Fibroblast of lung (primary cell): ENCODE measurements at regions not wholly inside any gene's neighbourhood (a gene's known extent, or its start where the extent isn't known, plus 50 kb on each side); places are given as distances from the start of the nearest gene placed in this dataset.

Experiments used
- DNase-seq, 2 donors: peaks; one replicate each; pipeline versions ENCODE4 v3.0.0 to v3.0.0-alpha.2; 2010; ENCODE audit warnings: low read depth in 2 of 2
- H2AFZ ChIP-seq: 2 replicates; pipeline ENCODE4 v1.5.1; 2012; ENCODE audit warnings: low read length, control low read depth, inconsistent platforms
- H3K27ac ChIP-seq: 2 replicates; pipeline ENCODE4 v1.5.1; 2011; ENCODE audit warnings: low read length, control low read depth; ENCODE audit not compliant: insufficient read depth
- H3K27me3 ChIP-seq: 2 replicates; pipeline ENCODE4 v1.5.1; 2011; ENCODE audit warnings: mild to moderate bottlenecking, low read length; ENCODE audit not compliant: control insufficient read depth, insufficient read depth
- H3K36me3 ChIP-seq: 2 replicates; pipeline ENCODE4 v1.5.1; 2011; ENCODE audit warnings: low read length; ENCODE audit not compliant: control insufficient read depth, insufficient read depth
- H3K4me1 ChIP-seq: 2 replicates; pipeline ENCODE4 v1.5.1; 2011; ENCODE audit warnings: low read length; ENCODE audit not compliant: control insufficient read depth, insufficient read depth; ENCODE audit errors: extremely low read depth
- H3K4me2 ChIP-seq: 2 replicates; pipeline ENCODE4 v1.5.1; 2011; ENCODE audit warnings: low read length, control low read depth; ENCODE audit not compliant: insufficient read depth; ENCODE audit errors: extremely low read depth
- H3K4me3 ChIP-seq, 4 experiments: fragments of 200-600 bp in 1 of 4; sonication (generic) in 1 of 4; replicated peaks in 1 of 4; 2 replicates each; pipeline ENCODE4 v1.5.1; 2011 to 2016; ENCODE audit warnings: low read length in 4 of 4, low read depth in 3 of 4, mild to moderate bottlenecking in 3 of 4, control low read depth in 2 of 4, inconsistent platforms in 1 of 4, mixed read lengths in 1 of 4; ENCODE audit not compliant: insufficient read depth in 1 of 4; ENCODE audit errors: control extremely low read depth in 1 of 4
- H3K79me2 ChIP-seq: 2 replicates; pipeline ENCODE4 v1.5.1; 2012; ENCODE audit warnings: mild to moderate bottlenecking, low read length, inconsistent platforms; ENCODE audit not compliant: control insufficient read depth, insufficient read depth
- H3K9ac ChIP-seq: 2 replicates; pipeline ENCODE4 v1.5.1; 2011; ENCODE audit warnings: mild to moderate bottlenecking, low read length, control low read depth; ENCODE audit not compliant: insufficient read depth
- H3K9me3 ChIP-seq: 2 replicates; pipeline ENCODE4 v1.5.1; 2012; ENCODE audit warnings: low read depth, low read length; ENCODE audit not compliant: control insufficient read depth, insufficient read depth
- H4K20me1 ChIP-seq: 2 replicates; pipeline ENCODE4 v1.5.1; 2011; ENCODE audit warnings: low read length; ENCODE audit not compliant: control insufficient read depth, insufficient read depth; ENCODE audit errors: extremely low read depth
- EZH2 ChIP-seq: IDR thresholded peaks from 2 replicates; pipeline ENCODE4 v1.5.1; 2012; ENCODE audit warnings: low read length, control low read depth, mild to moderate bottlenecking; ENCODE audit errors: missing control alignments
- TF ChIP-seq, protein P1 (sequence below), 2 donors: IDR thresholded peaks in 1 of 2; conservative IDR thresholded peaks in 1 of 2; 1 replicate in 1 of 2; 2 replicates in 1 of 2; pipeline ENCODE4 v1.5.1; 2011 to 2012; ENCODE audit warnings: low read length in 2 of 2, control low read depth in 1 of 2, inconsistent platforms in 1 of 2, low read depth in 1 of 2, mild to moderate bottlenecking in 1 of 2

DNA sequence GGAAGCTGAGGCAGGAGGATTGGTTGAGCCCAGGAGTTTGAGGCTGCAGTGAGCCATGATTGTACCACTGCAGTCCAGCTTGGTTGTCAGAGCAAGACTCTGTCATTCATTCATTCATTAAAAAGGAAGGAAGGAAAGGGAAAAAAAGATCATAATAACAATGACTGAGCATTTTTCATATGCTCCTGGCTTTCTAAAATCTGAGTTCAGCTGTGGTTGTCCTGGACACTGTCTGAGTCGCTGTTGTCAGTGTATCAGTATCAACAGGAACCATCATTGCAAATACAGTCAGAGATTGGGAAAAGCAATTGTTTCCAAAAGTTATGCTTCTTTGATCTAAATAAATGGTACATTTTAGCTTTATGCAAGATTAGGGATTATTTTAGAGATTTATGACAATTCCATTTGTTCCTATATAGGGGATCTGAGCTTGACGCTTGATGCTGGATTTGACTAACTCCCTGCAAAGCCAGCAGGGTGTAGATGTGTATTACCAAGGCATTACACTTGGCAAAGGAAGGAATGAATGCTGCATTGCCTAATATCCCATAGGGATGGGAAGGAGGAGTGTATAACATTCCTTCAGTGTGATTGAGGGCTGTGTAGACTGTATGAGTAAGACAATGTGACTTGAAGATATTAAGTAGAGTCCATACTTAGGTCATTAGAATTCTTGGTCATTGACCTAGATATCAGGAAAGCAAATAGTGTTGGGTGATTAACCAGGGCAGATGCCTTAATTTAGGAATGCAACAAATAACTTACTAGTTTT is 100.2 kb downstream of the DISP1 start:
- Histone ChIP-seq H3K4me3 (no peak overlapping the region), H4K20me1 (no peaks in the 10 kb centered on the region), H3K36me3 (no peaks in the 10 kb centered on the region), H3K79me2 (no peaks in the 10 kb centered on the region), H3K9ac (no peak overlapping the region), H3K4me2 (no peak overlapping the region), H3K27ac (peak overlapping the region; percentile 22), H3K9me3 (no peaks in the 10 kb centered on the region), H3K4me1 (peaks cover 20% of the 10 kb centered on the region), H3K27me3 (no peaks in the 10 kb centered on the region), H2AFZ (no peak overlapping the region)
- peak; percentile 79 to 82 for DNase-seq
- no peak for TF ChIP-seq EZH2
- TF ChIP-seq, protein P1, sequence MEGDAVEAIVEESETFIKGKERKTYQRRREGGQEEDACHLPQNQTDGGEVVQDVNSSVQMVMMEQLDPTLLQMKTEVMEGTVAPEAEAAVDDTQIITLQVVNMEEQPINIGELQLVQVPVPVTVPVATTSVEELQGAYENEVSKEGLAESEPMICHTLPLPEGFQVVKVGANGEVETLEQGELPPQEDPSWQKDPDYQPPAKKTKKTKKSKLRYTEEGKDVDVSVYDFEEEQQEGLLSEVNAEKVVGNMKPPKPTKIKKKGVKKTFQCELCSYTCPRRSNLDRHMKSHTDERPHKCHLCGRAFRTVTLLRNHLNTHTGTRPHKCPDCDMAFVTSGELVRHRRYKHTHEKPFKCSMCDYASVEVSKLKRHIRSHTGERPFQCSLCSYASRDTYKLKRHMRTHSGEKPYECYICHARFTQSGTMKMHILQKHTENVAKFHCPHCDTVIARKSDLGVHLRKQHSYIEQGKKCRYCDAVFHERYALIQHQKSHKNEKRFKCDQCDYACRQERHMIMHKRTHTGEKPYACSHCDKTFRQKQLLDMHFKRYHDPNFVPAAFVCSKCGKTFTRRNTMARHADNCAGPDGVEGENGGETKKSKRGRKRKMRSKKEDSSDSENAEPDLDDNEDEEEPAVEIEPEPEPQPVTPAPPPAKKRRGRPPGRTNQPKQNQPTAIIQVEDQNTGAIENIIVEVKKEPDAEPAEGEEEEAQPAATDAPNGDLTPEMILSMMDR (conservative IDR thresholded peaks at IDR 0.05 in 1 of 2, IDR thresholded peaks at IDR 0.05 in 1 of 2; ENCODE audit: low read depth in 1 of 2, low read length in 2 of 2), result peak in 1 of 2 donors; percentile 7

DNA sequence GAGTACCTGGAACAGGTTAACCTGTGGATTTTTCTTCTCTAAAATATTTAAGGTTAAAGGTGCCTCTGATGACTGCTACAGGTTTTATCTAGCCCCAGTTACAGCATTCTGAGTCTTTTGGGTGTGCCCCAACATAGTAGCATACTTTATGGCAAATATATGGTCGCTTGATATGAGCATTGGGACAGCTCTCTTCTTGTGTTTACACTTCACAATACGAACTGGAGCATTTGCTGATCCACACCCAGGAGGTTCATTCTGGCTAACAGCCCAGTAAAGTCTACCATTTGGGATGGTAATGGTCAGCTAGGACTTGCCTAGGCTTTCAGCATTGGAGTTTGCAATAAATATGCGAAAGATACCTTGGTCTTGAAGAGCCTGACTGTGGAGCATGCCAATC is 101.3 kb downstream of the DISP1 start:
- no peaks in the 10 kb centered on the region for H3K79me2 ChIP-seq
- no peak for DNase-seq
- TF ChIP-seq, protein P1 (conservative IDR thresholded peaks at IDR 0.05 in 1 of 2, IDR thresholded peaks at IDR 0.05 in 1 of 2; ENCODE audit: low read depth in 1 of 2, low read length in 2 of 2), result no peak
- TF ChIP-seq EZH2, result no peak
- H3K36me3 ChIP-seq, result no peaks in the 10 kb centered on the region
- no peaks in the 10 kb centered on the region for H4K20me1 ChIP-seq
- H3K9ac ChIP-seq, result no peak overlapping the region
- H3K27me3 ChIP-seq, result no peaks in the 10 kb centered on the region
- peaks cover 17% of the 10 kb centered on the region for H3K4me1 ChIP-seq
- H3K4me2 ChIP-seq, result no peak overlapping the region
- H3K9me3 ChIP-seq, result no peaks in the 10 kb centered on the region
- no peak overlapping the region for H3K27ac ChIP-seq
- H2AFZ ChIP-seq, result no peak overlapping the region
- no peak overlapping the region for H3K4me3 ChIP-seq

DNA sequence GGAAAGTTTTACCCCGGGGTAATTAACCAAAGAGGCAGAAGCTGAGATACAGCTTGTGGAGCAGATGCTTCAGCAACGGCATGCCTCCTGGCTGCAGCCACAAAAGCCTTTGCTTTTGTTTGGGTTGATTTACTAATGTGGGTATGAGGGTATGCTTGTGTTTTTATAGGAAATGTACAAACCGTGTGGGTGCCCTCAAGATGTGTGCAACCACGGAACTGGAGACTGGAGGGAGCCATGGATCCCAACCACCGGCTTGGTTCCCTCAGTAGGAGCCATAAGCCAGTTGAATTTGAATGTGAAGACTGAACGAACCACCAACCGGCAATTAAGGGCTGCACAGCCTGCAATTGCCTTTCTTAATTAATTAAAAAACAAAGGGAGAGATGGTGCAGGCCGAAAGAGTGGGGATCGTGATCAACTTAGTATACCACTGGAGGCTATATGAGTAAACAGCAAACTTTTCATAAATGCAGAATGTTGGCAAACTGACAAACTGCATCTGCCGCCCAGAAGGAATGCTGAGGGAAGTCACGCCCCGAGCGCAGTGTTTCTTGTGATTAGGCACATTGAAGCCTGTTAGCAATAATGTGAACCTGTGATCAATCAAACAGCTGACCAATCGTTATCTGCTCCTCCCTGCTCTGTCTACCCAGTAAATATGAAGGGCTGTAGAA is 104.1 kb downstream of the DISP1 start:
- Histone ChIP-seq H3K27ac (peak overlapping the region; percentile 59), H3K4me1 (peaks cover 7% of the 10 kb centered on the region), H3K4me3 (peak overlapping the region in 1 of 4 experiments; percentile 14), H3K9ac (no peak overlapping the region), H3K36me3 (no peaks in the 10 kb centered on the region), H2AFZ (no peak overlapping the region), H4K20me1 (no peaks in the 10 kb centered on the region), H3K9me3 (no peaks in the 10 kb centered on the region), H3K4me2 (peak overlapping the region; percentile 69), H3K79me2 (no peaks in the 10 kb centered on the region), H3K27me3 (no peaks in the 10 kb centered on the region)
- TF ChIP-seq, protein P1 (conservative IDR thresholded peaks at IDR 0.05 in 1 of 2, IDR thresholded peaks at IDR 0.05 in 1 of 2; ENCODE audit: low read depth in 1 of 2, low read length in 2 of 2), result no peak
- no peak for TF ChIP-seq EZH2
- DNase-seq, result peak; percentile 26 to 27
